ENCODE measurements at regions not wholly inside any gene's neighbourhood (a gene's known extent, or its start where the extent isn't known, plus 50 kb on each side); places are given as distances from the start of the nearest gene placed in this dataset.

GRCh38 chr9:100720922-100721321 is 143.0 kb downstream of the CAVIN4 start:
- no peak for TF ChIP-seq NRF1 (conservative IDR thresholded peaks at IDR 0.05; ENCODE audit: low read depth, low read length)
- TF ChIP-seq NFYA (IDR thresholded peaks at IDR 0.05; ENCODE audit: borderline replicate concordance, low read depth, low read length), result no peak
- TF ChIP-seq USF1 (IDR thresholded peaks at IDR 0.05; ENCODE audit: borderline replicate concordance, extremely low read length, insufficient read depth, low read depth, low read length), result no peak
- TF ChIP-seq FOXK2 (IDR thresholded peaks at IDR 0.05), result no peak
- TF ChIP-seq GATAD2B (conservative IDR thresholded peaks at IDR 0.05; ENCODE audit: low read depth), result no peak
- TF ChIP-seq ASH2L (IDR thresholded peaks at IDR 0.05; ENCODE audit: borderline replicate concordance, low read depth), result no peak
- TF ChIP-seq SMC3 (IDR thresholded peaks at IDR 0.05; ENCODE audit: borderline replicate concordance, low read length), result no peak
- TF ChIP-seq PBX3 (IDR thresholded peaks at IDR 0.05; ENCODE audit: insufficient replicate concordance, low read depth, low read length), result no peak
- TF ChIP-seq SREBF2 (IDR thresholded peaks at IDR 0.05; ENCODE audit: low read length), result no peak
- no peak for TF ChIP-seq JUND (IDR thresholded peaks at IDR 0.05; ENCODE audit: low read depth, low read length)
- TF ChIP-seq SMARCA5 (IDR thresholded peaks at IDR 0.05), result no peak
- no peak for TF ChIP-seq ZBTB11 (CRISPR knock-in tag; IDR thresholded peaks at IDR 0.05)
- TF ChIP-seq SREBF1 (IDR thresholded peaks at IDR 0.05; ENCODE audit: low read length), result no peak
- TF ChIP-seq NFYB (IDR thresholded peaks at IDR 0.05; ENCODE audit: insufficient read depth, low read depth, low read length), result no peak
- TF ChIP-seq MXI1 (IDR thresholded peaks at IDR 0.05; ENCODE audit: low read depth, low read length), result no peak
- no peak for TF ChIP-seq SKIL (IDR thresholded peaks at IDR 0.05; ENCODE audit: low read depth, poor library complexity, severe bottlenecking)
- no peak overlapping the region for H3K9ac ChIP-seq (ENCODE audit: control insufficient read depth, insufficient read depth, low read length)
- RAD21 ChIA-PET (ENCODE audit: unreplicated experiment), result no interaction called here
- ATAC-seq (no peak), DNase-seq (ENCODE audit: low read depth, low spot score) (no peak), FAIRE-seq (no peak)
- CTCF ChIA-PET, result no interaction called here
- no peak overlapping the region for H3K27ac ChIP-seq (ENCODE audit: control insufficient read depth, insufficient read depth)
- no peak overlapping the region for H3K4me3 ChIP-seq
- H3K4me1 ChIP-seq (ENCODE audit: control insufficient read depth, insufficient read depth, low read length), result no peaks in the 10 kb centered on the region
- BruUV-seq (replicated peaks), result no TSS peak
- POLR2A ChIA-PET, result interaction anchor here (0.7 kb wide), 1 partner anchor 619 kb away, joined by 3 read pairs; no protein-coding TSS in a partner anchor
- SMC1A ChIA-PET (ENCODE audit: uncharacterized antibody, unreplicated experiment), result no interaction called here
- no peak overlapping the region for H3K4me2 ChIP-seq (ENCODE audit: control insufficient read depth, insufficient read depth)
- no peaks in the 10 kb centered on the region for H3K79me2 ChIP-seq (ENCODE audit: control insufficient read depth, insufficient read depth, low read length)
- no peaks in the 10 kb centered on the region for H3K36me3 ChIP-seq (ENCODE audit: control insufficient read depth in 2 of 2, insufficient read depth in 2 of 2, low read length in 1 of 2)
- H3K9me3 ChIP-seq (replicated peaks; ENCODE audit: control insufficient read depth, insufficient read depth, low read length), result no peaks in the 10 kb centered on the region
- WGBS (ENCODE audit: insufficient coverage, insufficient replicate concordance, low lambda C conversion rate, missing lambda C conversion rate), result 0% methylated on average over 1 of the region's 1 CpG
- in situ Hi-C loops (cut with MboI), result no loop called here
- no peak overlapping the region for H2AFZ ChIP-seq (ENCODE audit: control insufficient read depth, low read depth, low read length)
- H3K27me3 ChIP-seq (replicated peaks in 1 of 2; ENCODE audit: control insufficient read depth in 2 of 2, insufficient read depth in 2 of 2, low read length in 1 of 2), result no peaks in the 10 kb centered on the region
- intact Hi-C loops (cut with micrococcal nuclease; ENCODE audit: unreplicated experiment), result no loop called here
- no peaks in the 10 kb centered on the region for H4K20me1 ChIP-seq (ENCODE audit: control insufficient read depth, insufficient read depth)
